ENCODE measurements at regions not wholly inside any gene's neighbourhood (a gene's known extent, or its start where the extent isn't known, plus 50 kb on each side); places are given as distances from the start of the nearest gene placed in this dataset.

- no peak overlapping the region for H3K4me3 ChIP-seq (ENCODE audit: low read depth, low read length)
- POLR2A ChIA-PET: no interaction called here
- H3K27ac ChIP-seq (ENCODE audit: low read depth, low read length): no peak overlapping the region
- DNase-seq (ENCODE audit: low read depth, low spot score): no peak
- TF ChIP-seq CTCF (IDR thresholded peaks at IDR 0.05; ENCODE audit: low read depth, low read length): no peak
- H3K9me3 ChIP-seq (ENCODE audit: control insufficient read depth, insufficient read depth, low read length): no peaks in the 10 kb centered on the region
- no peaks in the 10 kb centered on the region for H3K27me3 ChIP-seq (ENCODE audit: control insufficient read depth, insufficient read depth, low read length)
- CTCF ChIA-PET: no interaction called here
Measured at GRCh38 chr6:120214088-120214499, 864.5 kb upstream of the MAN1A1 start.

- no peak for DNase-seq (ENCODE audit: low read depth, low spot score)
- ChIA-PET POLR2A (no interaction called here), CTCF (no interaction called here)
- H3K27ac ChIP-seq (ENCODE audit: low read depth, low read length): no peak overlapping the region
- no peaks in the 10 kb centered on the region for H3K27me3 ChIP-seq (ENCODE audit: control insufficient read depth, insufficient read depth, low read length)
- H3K4me3 ChIP-seq (ENCODE audit: low read depth, low read length): no peak overlapping the region
- no peak for TF ChIP-seq CTCF (IDR thresholded peaks at IDR 0.05; ENCODE audit: low read depth, low read length)
- no peaks in the 10 kb centered on the region for H3K9me3 ChIP-seq (ENCODE audit: control insufficient read depth, insufficient read depth, low read length)
Measured at GRCh38 chr6:120211955-120212792, 862.6 kb upstream of the MAN1A1 start.

- Histone ChIP-seq H3K9me3 (ENCODE audit: control insufficient read depth, insufficient read depth, low read length) (peaks cover 5% of the 10 kb centered on the region; the same call in 1 of the 2 replicates), H3K27ac (ENCODE audit: low read depth, low read length) (no peak overlapping the region), H3K27me3 (ENCODE audit: control insufficient read depth, insufficient read depth, low read length) (no peaks in the 10 kb centered on the region), H3K4me3 (ENCODE audit: low read depth, low read length) (no peak overlapping the region)
- DNase-seq (ENCODE audit: low read depth, low spot score): no peak
- TF ChIP-seq CTCF (IDR thresholded peaks at IDR 0.05; ENCODE audit: low read depth, low read length): no peak
- ChIA-PET POLR2A (no interaction called here), CTCF (no interaction called here)
Measured at GRCh38 chr6:120202878-120203277, 853.3 kb upstream of the MAN1A1 start.

GRCh38 chr6:120200853-120201252, 851.3 kb upstream of the MAN1A1 start:
- no peak overlapping the region for H3K27ac ChIP-seq (ENCODE audit: low read depth, low read length)
- POLR2A ChIA-PET: interaction anchor here (0.5 kb wide), 1 partner anchor 12 kb away, joined by 4 read pairs; no protein-coding TSS in a partner anchor
- no peak for DNase-seq (ENCODE audit: low read depth, low spot score)
- CTCF ChIA-PET: no interaction called here
- no peak for TF ChIP-seq CTCF (IDR thresholded peaks at IDR 0.05; ENCODE audit: low read depth, low read length)
- no peaks in the 10 kb centered on the region for H3K27me3 ChIP-seq (ENCODE audit: control insufficient read depth, insufficient read depth, low read length)
- H3K4me3 ChIP-seq (ENCODE audit: low read depth, low read length): no peak overlapping the region
- peaks cover 5% of the 10 kb centered on the region; the same call in 1 of the 2 replicates for H3K9me3 ChIP-seq (ENCODE audit: control insufficient read depth, insufficient read depth, low read length)

- no peak for DNase-seq (ENCODE audit: low read depth, low spot score)
- Histone ChIP-seq H3K4me3 (ENCODE audit: low read depth, low read length) (no peak overlapping the region), H3K27me3 (ENCODE audit: control insufficient read depth, insufficient read depth, low read length) (no peaks in the 10 kb centered on the region), H3K27ac (ENCODE audit: low read depth, low read length) (no peak overlapping the region), H3K9me3 (ENCODE audit: control insufficient read depth, insufficient read depth, low read length) (no peaks in the 10 kb centered on the region)
- TF ChIP-seq CTCF (IDR thresholded peaks at IDR 0.05; ENCODE audit: low read depth, low read length): no peak
- ChIA-PET POLR2A (interaction anchor here (0.6 kb wide), 1 partner anchor 24 kb away, joined by 3 read pairs; no protein-coding TSS in a partner anchor), CTCF (no interaction called here)
Measured at GRCh38 chr6:120198033-120198432, 848.5 kb upstream of the MAN1A1 start.

Data from AG04450 (cell line).